B cell (primary cell): ENCODE measurements at regions not wholly inside any gene's neighbourhood (a gene's known extent, or its start where the extent isn't known, plus 50 kb on each side); places are given as distances from the start of the nearest gene placed in this dataset.

Source experiments
- ATAC-seq: fragments of 200-7000 bp; cut with Tn5 transposase; one replicate; pipeline ENCODE4 v1.10.0; 2021; ENCODE audit warnings: low read depth, mild to moderate bottlenecking, moderate number of reproducible peaks, moderate library complexity
- CTCF ChIA-PET: fragments of 350-600 bp; sonication (Branson Sonifier 250); formaldehyde crosslinking; loops from one replicate; lab custom pipeline; 2021; ENCODE audit warnings: antibody characterized with exemption, inconsistent platforms; lab: Charles Lee
- POLR2A ChIA-PET: fragments of 350-600 bp; sonication (Branson Sonifier 250); formaldehyde crosslinking; loops from one replicate; lab custom pipeline; 2021; ENCODE audit warnings: antibody characterized with exemption; lab: Charles Lee
- DNase-seq: peaks from one replicate; pipeline ENCODE4 v3.0.0; 2013
- H2AFZ ChIP-seq: 2 replicates; pipeline ENCODE4 v1.6.1; 2012; ENCODE audit warnings: mild to moderate bottlenecking, low read depth, low read length; ENCODE audit not compliant: insufficient read depth, poor library complexity, severe bottlenecking
- H3K27ac ChIP-seq, 2 donors: 1 replicate in 1 of 2; 2 replicates in 1 of 2; pipeline ENCODE4 v1.5.1; 2012 to 2013; ENCODE audit warnings: low read length in 2 of 2, mild to moderate bottlenecking in 2 of 2, moderate library complexity in 1 of 2
- H3K27me3 ChIP-seq, 4 experiments: fragments of 200-600 bp in 1 of 4; sonication (generic) in 1 of 4; replicated peaks in 1 of 4; 1 replicate in 2 of 4; 2 replicates in 2 of 4; pipeline versions ENCODE4 v1.6.1 to v1.7.0; 2013 to 2016; ENCODE audit warnings: low read length in 3 of 4, mild to moderate bottlenecking in 2 of 4, mixed read lengths in 1 of 4, moderate library complexity in 1 of 4; ENCODE audit not compliant: insufficient read depth in 4 of 4, control insufficient read depth in 3 of 4; ENCODE audit errors: control extremely low read depth in 1 of 4
- H3K36me3 ChIP-seq, 2 experiments: replicated peaks in 1 of 2; 1 replicate in 1 of 2; 2 replicates in 1 of 2; pipeline versions ENCODE4 v1.6.1 to v1.7.1; 2013; ENCODE audit warnings: low read length in 1 of 2; ENCODE audit not compliant: insufficient read depth in 2 of 2, control insufficient read depth in 1 of 2; ENCODE audit errors: control extremely low read depth in 1 of 2, extremely low read depth in 1 of 2
- H3K4me1 ChIP-seq, 2 donors: fragments of 200-600 bp in 1 of 2; sonication (generic) in 1 of 2; 1 replicate in 1 of 2; 2 replicates in 1 of 2; pipeline versions ENCODE4 v1.5.1 to v1.6.1; 2013 to 2017; ENCODE audit warnings: low read length in 2 of 2; ENCODE audit not compliant: control insufficient read depth in 2 of 2, insufficient read depth in 2 of 2
- H3K4me2 ChIP-seq: replicated peaks from 2 replicates; pipeline ENCODE3; 2012; ENCODE audit warnings: mild to moderate bottlenecking, low read depth, low read length; ENCODE audit not compliant: poor library complexity, severe bottlenecking
- H3K4me3 ChIP-seq, 5 experiments: fragments of 200-600 bp in 1 of 5; sonication (generic) in 1 of 5; 1 replicate in 3 of 5; 2 replicates in 2 of 5; pipeline versions ENCODE4 v1.5.1 to v1.7.0; 2011 to 2016; ENCODE audit warnings: low read length in 4 of 5, mild to moderate bottlenecking in 4 of 5, low read depth in 2 of 5, control low read depth in 1 of 5, moderate library complexity in 1 of 5; ENCODE audit not compliant: insufficient read depth in 1 of 5; ENCODE audit errors: control extremely low read depth in 1 of 5, extremely low read depth in 1 of 5
- H3K79me2 ChIP-seq: fragments of 200-600 bp; sonication (generic); one replicate; pipeline ENCODE4 v1.6.0; 2016; ENCODE audit warnings: low read length; ENCODE audit not compliant: control insufficient read depth, insufficient read depth
- H3K9ac ChIP-seq: fragments of 200-600 bp; sonication (generic); 2 replicates; pipeline ENCODE4 v1.6.1; 2017; ENCODE audit warnings: mild to moderate bottlenecking, low read length, moderate library complexity
- H3K9me3 ChIP-seq, 3 donors: one replicate each; pipeline versions ENCODE4 v1.6.1 to v1.7.1; 2013; ENCODE audit warnings: low read length in 2 of 3; ENCODE audit not compliant: control insufficient read depth in 2 of 3, insufficient read depth in 1 of 3; ENCODE audit errors: control extremely low read depth in 1 of 3
- H4K20me1 ChIP-seq: 2 replicates; pipeline ENCODE4 v1.6.0; 2012; ENCODE audit warnings: mild to moderate bottlenecking, low read length; ENCODE audit not compliant: insufficient read depth, control insufficient read depth, poor library complexity, severe bottlenecking
- H3K27ac Mint-ChIP-seq: one replicate; pipeline ENCODE4 v1.8.0; 2021; ENCODE audit warnings: mixed read lengths
- H3K27me3 Mint-ChIP-seq: one replicate; pipeline ENCODE4 v1.8.0; 2021; ENCODE audit warnings: mixed read lengths
- H3K4me1 Mint-ChIP-seq: one replicate; pipeline ENCODE4 v1.8.0; 2021; ENCODE audit warnings: mixed read lengths
- H3K4me3 Mint-ChIP-seq: one replicate; pipeline ENCODE4 v1.8.0; 2021; ENCODE audit warnings: mixed read lengths
- H3K9me3 Mint-ChIP-seq: one replicate; pipeline ENCODE4 v1.8.0; 2022; ENCODE audit warnings: mixed read lengths; ENCODE audit not compliant: insufficient read depth
- CTCF ChIP-seq: fragments of 200-600 bp; IDR thresholded peaks from one replicate; pipeline ENCODE4 v1.8.0; 2022; ENCODE audit warnings: antibody characterized with exemption, mild to moderate bottlenecking
- EZH2 ChIP-seq: IDR thresholded peaks from 2 replicates; pipeline ENCODE4 v1.6.1; 2012; ENCODE audit warnings: borderline replicate concordance, low read depth, mild to moderate bottlenecking, moderate library complexity, low read length; ENCODE audit not compliant: insufficient read depth, poor library complexity, severe bottlenecking
- WGBS: methylation state at CpG from one replicate; pipeline ENCODE4 v1.1.5; 2013; ENCODE audit warnings: missing lambda C conversion rate; ENCODE audit not compliant: insufficient coverage; 5-methylcytosine and 5-hydroxymethylcytosine counted together
- intact Hi-C: fragments of 100-400 bp; cut with micrococcal nuclease; formaldehyde crosslinking; loops from one replicate; pipeline ENCODE4 v1.10.0; 2022

- no peaks in the 10 kb centered on the region for H3K79me2 ChIP-seq
- ATAC-seq (no peak), DNase-seq (no peak)
- ChIA-PET POLR2A (no interaction called here), CTCF (no interaction called here)
- no peaks in the 10 kb centered on the region for H4K20me1 ChIP-seq
- Mint-ChIP-seq H3K9me3 (peaks cover 6% of the 10 kb centered on the region), H3K27me3 (no peaks in the 10 kb centered on the region), H3K4me1 (no peaks in the 10 kb centered on the region), H3K4me3 (no peak overlapping the region), H3K27ac (no peak overlapping the region)
- H3K4me2 ChIP-seq: no peak overlapping the region
- H3K9me3 ChIP-seq: no peaks in the 10 kb centered on the region
- H3K4me1 ChIP-seq: no peaks in the 10 kb centered on the region
- no peak overlapping the region for H3K9ac ChIP-seq
- intact Hi-C loops: no loop called here
- TF ChIP-seq EZH2 (no peak), CTCF (no peak)
- no peaks in the 10 kb centered on the region for H3K27me3 ChIP-seq
- H2AFZ ChIP-seq: no peak overlapping the region
- no peak overlapping the region for H3K4me3 ChIP-seq
- no peak overlapping the region for H3K27ac ChIP-seq
- no CpG with 5 or more reads among the region's 1 CpG for WGBS
- no peaks in the 10 kb centered on the region for H3K36me3 ChIP-seq
These were observed 715.6 kb upstream of the FLRT2 start for GRCh38 chr14:84814391-84814790.

GRCh38 chr14:84819528-84819927 lies 710.4 kb upstream of the FLRT2 start:
- TF ChIP-seq CTCF (no peak), EZH2 (no peak)
- Histone ChIP-seq H3K36me3 (no peaks in the 10 kb centered on the region), H4K20me1 (no peaks in the 10 kb centered on the region), H3K79me2 (no peaks in the 10 kb centered on the region), H3K9me3 (peaks cover 0 to 6% (median 0%) of the 10 kb centered on the region in 3 donors), H3K9ac (no peak overlapping the region), H3K4me3 (no peak overlapping the region), H3K4me1 (no peaks in the 10 kb centered on the region), H3K27me3 (no peaks in the 10 kb centered on the region), H3K27ac (no peak overlapping the region), H2AFZ (no peak overlapping the region), H3K4me2 (no peak overlapping the region)
- H3K4me1 Mint-ChIP-seq: no peaks in the 10 kb centered on the region
- no peaks in the 10 kb centered on the region for H3K27me3 Mint-ChIP-seq
- ChIA-PET POLR2A (no interaction called here), CTCF (no interaction called here)
- H3K9me3 Mint-ChIP-seq: peaks cover 3% of the 10 kb centered on the region
- ATAC-seq: no peak
- no peak for DNase-seq
- intact Hi-C loops: no loop called here
- no CpG with 5 or more reads among the region's 2 CpGs for WGBS
- H3K4me3 Mint-ChIP-seq: no peak overlapping the region
- no peak overlapping the region for H3K27ac Mint-ChIP-seq
